Ecto neural progenitor cell (in vitro differentiated cells): ENCODE measurements at regions not wholly inside any gene's neighbourhood (a gene's known extent, or its start where the extent isn't known, plus 50 kb on each side); places are given as distances from the start of the nearest gene placed in this dataset.
A peak's percentile ranks its signal among the peaks of the same experiment; 100 is the strongest.

ENCODE experiments used
- DNase-seq: peaks from one replicate; pipeline ENCODE4 v3.0.0-alpha.2; 2018; ENCODE audit warnings: low spot score

GRCh38 chr10:15462253-15462897, 91.3 kb upstream of the FAM171A1 start:
- DNase-seq, result no peak

- no peak for DNase-seq
Observed at GRCh38 chr10:15461353-15462108, 90.4 kb upstream of the FAM171A1 start.

- no peak for DNase-seq
Observed at GRCh38 chr10:15460661-15461060, 89.6 kb upstream of the FAM171A1 start.

GRCh38 chr10:15459218-15459617, 88.1 kb upstream of the FAM171A1 start:
- DNase-seq, result no peak

- no peak for DNase-seq
Observed at GRCh38 chr10:15457382-15457781, 86.3 kb upstream of the FAM171A1 start.

GRCh38 chr10:15455456-15455855, 84.4 kb upstream of the FAM171A1 start:
- DNase-seq, result no peak

- no peak for DNase-seq
Observed at GRCh38 chr10:15453926-15454325, 82.8 kb upstream of the FAM171A1 start.

GRCh38 chr10:15453457-15453856, 82.4 kb upstream of the FAM171A1 start:
- DNase-seq, result no peak

GRCh38 chr10:15452545-15452944, 81.5 kb upstream of the FAM171A1 start:
- DNase-seq, result no peak

GRCh38 chr10:15451137-15452094, 80.3 kb upstream of the FAM171A1 start:
- DNase-seq, result no peak

- no peak for DNase-seq
Observed at GRCh38 chr10:15448598-15448997, 77.5 kb upstream of the FAM171A1 start.

- DNase-seq, result no peak
Observed at GRCh38 chr10:15445006-15445390, 73.9 kb upstream of the FAM171A1 start.

GRCh38 chr10:15444105-15445005, 73.3 kb upstream of the FAM171A1 start:
- no peak for DNase-seq

- no peak for DNase-seq
Observed at GRCh38 chr10:15442056-15442455, 71.0 kb upstream of the FAM171A1 start.

- no peak for DNase-seq
Observed at GRCh38 chr10:15440204-15440711, 69.2 kb upstream of the FAM171A1 start.

- peak; percentile 53 for DNase-seq
Observed at GRCh38 chr10:15439341-15439842, 68.3 kb upstream of the FAM171A1 start.

- DNase-seq, result no peak
Observed at GRCh38 chr10:15436696-15437095, 65.6 kb upstream of the FAM171A1 start.

GRCh38 chr10:15433850-15434537, 62.9 kb upstream of the FAM171A1 start:
- DNase-seq, result no peak

- no peak for DNase-seq
Observed at GRCh38 chr10:15432266-15432665, 61.2 kb upstream of the FAM171A1 start.

- no peak for DNase-seq
Observed at GRCh38 chr10:15430969-15431771, 60.1 kb upstream of the FAM171A1 start.
